NCI-H2196 (cell line): ENCODE measurements at regions not wholly inside any gene's neighbourhood (a gene's known extent, or its start where the extent isn't known, plus 50 kb on each side); places are given as distances from the start of the nearest gene placed in this dataset.
A peak's percentile ranks its signal among the peaks of the same experiment; 100 is the strongest.

Experiments
- DNase-seq: peaks from one replicate; lab custom pipeline; 2025; ENCODE audit not compliant: unreplicated experiment; lab: John Stamatoyannopoulos, UW

DNA sequence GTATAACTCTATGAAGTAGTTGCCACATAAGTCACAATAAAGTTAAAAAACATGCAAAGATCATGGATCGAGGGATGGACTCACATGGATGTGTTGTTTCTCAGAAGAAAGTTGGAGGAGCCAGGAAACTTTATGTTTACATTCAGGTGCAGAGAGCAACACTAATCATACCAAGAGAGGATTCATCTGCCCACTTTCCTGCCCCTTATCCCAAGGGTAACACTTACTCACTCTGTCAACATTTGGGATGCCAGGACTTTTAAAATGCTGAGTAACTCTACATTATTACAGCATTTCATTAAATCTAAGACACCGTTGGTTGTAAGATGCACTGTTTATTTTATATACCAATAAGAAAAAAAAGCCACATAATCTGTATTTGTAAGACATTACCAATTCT lies 170.4 kb downstream of the KCNE4 start:
- DNase-seq = no peak

DNA sequence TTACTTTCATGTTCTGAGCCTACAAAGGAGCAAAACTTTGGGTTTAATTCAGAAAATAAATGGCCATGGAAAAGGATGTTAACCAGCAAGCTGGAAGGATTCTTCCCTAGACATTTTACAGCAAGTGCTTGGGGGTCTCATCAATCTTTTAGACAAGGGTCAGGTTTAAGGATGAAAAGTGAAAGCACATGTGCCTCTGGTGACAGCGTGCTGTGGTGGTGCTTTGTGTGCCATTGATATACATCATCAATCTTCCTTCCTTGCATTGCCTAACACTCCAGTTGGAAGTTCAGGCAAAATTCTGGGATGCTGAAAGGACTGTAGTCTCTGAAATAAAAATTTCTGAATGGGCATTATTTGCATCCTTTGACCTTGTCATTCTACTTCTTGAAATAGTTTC lies 171.2 kb downstream of the KCNE4 start:
- no peak for DNase-seq

DNA sequence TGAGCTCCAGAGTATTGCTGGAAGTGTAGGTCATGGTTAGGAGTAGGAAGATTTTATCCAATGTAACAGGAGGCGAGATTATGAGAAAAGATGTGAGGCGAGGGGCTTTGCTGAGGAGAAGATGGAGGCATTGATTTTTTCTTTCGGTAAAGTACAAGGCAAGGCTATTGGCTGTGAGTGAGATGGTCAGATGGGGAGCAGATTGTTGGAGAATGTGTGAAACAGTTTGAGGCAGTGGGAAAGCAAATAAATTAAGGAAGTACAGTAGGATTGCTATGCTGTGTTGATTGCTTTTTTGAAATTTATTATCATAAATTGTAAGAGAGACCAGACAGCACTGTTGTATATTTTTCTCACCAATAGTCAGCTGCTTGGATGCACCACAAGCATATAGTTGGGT lies 173.3 kb downstream of the KCNE4 start:
- no peak for DNase-seq

DNA sequence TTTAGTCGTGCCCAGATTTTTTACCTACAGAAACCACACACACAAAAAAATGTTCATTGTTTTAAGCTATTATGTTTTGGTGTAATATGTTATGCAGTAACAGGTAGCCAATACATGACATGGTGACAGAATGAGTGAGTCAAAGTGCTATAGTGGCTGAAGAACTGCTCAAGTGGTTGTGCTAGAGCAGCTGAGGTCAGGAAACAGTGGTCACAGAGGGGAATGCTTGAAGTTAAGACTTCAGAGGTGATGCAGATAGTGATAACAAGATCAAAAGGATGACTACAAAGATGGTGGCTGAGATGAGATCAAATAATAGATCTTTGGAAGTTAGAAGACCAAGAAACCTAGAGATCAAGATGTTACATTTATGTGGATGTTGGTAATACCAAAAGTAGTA lies 174.3 kb downstream of the KCNE4 start:
- DNase-seq = no peak

DNA sequence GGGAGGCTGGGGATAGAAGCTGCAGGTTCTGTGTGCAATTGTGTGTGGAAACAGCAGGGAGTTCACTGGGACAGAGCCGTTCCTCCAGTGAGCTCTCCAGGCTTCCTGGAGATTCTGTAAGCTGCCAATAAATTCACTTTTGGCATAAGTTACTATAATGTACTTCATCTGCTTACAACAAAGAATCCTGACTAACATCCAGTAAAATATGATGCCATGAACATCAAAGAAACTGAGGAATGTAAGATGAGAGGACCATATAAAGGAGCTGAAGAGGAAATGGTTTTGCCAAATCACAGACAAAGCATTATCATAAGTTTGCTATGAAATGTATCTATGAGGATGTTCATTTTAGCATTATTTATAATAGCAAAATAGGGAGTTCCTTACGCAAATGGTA lies 175.3 kb downstream of the KCNE4 start:
- no peak for DNase-seq

DNA sequence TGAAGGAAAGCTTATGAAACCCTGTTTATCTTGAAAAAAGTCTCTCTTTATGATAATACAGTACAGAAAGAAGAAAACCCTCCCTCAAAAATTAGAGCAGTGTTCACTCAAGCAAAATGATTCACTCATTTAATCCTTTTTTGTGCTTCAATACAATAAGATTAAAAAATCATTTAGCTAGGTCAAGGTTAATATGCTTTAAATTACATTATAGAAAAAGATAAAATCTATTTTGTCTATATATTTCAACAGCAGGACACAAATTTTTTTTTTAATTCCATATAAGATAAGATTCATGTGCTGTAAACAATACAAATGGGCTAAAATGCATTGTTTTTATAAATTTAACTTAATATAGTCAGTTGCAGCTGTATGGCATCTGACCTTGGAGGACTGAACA lies 176.9 kb downstream of the KCNE4 start:
- no peak for DNase-seq

DNA sequence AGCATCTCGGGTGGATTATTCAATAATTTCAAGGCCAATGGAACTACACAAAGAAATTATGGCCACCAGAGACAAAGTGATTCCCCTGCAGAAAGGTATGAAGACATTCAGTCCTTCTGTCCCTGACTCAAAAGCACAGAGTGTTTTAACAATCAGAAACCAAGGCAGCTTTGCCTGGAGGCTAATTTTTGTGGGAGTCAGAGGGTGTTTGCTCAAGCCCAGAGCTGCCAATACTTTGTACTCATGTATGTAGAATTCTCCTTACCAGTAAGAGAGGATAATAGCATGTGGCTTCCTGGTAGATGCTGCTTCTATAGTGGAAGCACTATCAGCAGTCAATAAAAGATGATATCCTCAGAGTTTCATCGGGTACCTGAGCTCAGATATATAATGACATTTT lies 178.4 kb downstream of the KCNE4 start:
- peak; percentile 25 for DNase-seq

DNA sequence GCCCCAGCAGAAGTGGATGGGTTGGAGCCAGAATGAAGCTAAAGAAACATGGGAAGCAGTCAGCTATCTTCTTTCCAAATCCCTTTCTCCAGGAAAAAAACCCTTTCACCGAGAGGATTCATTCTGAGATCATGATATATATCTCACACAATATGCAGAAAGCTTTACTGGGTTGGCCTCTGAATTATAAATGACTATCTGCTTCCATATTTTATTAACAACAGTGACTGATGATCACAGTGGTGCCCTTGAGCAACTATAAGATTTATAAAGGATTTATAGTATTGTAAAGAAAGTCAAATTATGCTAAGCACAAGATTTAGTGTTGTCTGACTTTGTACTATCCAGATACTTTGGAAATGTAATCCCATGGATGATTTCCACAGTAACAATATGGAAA lies 180.3 kb downstream of the KCNE4 start:
- no peak for DNase-seq

DNA sequence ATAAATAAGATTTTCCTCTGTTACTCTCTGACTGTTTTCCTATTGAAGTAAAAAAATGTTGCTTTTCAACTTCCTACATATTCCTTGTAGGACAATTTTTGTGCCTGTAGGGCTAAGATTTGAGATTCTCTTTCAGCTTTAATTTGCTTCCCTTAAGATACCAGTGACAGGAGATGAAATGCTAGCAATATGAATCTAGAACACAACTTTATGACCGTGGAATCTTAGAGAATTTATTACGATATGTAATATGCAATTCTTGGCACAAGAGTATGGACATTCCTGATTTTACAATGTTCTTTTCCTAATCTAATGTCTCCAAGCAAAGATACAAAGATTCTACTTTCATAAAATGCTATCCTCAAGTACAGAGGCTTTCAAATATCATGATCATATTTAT lies 180.9 kb downstream of the KCNE4 start:
- DNase-seq = no peak

DNA sequence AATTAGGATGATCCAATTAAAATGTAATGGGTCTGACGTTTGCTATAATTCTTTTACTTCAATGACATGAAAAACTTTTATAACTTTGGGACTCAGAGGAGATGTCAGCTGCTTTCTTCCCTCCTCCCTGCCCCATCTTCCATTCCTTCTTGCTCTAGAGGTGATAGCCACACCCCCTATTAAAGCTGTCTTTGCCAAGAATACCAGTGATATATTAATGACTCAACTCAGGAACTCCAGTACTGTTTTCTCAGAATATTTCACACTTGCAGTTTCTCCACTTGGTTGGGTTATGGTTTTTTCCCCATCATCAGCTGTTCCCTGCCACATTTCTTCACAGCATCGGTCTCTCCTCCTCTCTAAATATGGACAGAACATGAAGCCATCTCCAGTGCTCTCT lies 184.0 kb downstream of the KCNE4 start:
- DNase-seq = no peak

DNA sequence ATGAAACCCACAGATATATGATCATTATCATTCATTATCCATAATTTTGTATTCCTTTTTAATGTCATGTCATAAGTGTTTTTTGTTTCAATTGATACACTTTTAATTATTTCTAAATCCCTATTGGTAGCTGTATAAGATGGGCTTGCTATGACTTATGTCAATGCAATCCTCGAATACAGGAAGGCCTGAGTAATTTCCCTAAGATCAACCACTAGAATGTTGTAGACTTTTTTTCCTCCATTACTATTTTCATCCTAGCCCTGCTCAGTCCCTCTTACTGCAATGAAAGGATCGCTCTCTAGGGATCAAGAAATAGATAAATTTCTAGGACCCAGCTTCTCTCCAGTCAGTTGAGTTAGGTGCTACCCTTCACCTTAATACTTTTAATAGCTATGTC lies 186.3 kb downstream of the KCNE4 start:
- no peak for DNase-seq

DNA sequence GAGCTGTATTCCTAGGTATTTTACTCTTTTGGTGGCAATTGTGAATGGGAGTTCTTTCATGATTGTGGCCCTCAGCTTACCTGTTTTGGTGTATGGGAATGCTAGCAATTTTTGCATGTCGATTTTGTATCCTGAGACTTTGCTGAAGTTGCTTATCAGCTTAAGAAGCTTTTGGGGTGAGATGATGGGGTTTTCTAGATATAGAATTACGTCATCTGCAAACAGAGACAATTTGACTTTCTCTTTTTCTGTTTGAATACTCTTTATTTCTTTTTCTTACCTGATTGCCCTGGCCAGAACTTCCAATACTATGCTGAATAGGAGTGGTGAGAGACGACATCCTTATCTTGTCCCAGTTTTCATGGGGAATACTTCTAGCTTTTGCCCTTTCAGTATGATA lies 191.2 kb downstream of the KCNE4 start:
- no peak for DNase-seq

DNA sequence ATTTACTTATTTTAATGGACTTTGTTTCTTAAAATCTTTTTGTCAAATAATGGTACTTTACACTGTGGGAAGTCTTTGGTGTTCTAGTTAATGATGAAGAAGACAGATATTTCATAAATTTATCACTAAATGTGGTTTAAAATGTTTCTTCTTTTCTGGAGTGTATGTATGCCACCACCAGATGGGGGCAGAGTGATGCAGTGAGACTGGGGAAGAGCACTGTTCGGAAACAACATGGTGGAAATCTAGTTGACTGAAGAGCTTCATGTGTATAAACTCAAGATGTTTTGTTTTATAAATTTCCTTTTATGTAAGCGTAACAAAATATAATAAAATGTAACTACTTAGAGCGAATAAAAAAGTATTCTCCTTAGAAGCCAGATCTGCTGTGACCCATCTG lies 195.1 kb downstream of the KCNE4 start:
- DNase-seq = no peak

DNA sequence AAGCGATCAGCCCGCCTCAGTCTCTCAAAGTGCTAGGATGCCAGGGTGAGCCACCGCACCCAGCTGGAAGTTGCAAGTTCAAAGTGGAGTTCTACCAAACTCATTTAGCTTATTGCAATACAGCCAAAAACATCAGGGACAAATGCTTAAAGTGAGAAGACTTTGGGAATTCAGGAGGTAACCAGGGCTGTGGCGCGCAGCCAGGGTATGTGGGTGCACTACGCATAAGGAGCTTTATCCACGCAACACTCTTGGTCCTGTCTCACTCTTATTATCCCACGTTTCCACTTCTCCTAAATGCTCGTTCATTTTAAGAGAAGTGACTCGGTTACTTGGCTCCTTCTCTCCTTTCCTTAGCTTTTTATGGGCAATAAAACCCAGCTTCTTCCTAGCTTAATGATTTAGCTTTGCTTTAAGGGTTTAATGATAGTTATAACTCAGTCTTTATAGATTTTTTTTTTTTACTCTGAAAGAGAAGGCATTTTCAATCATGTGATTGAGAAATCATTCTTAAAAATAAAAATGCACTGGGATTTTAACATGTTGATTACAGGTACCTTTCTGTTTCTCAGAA lies 199.8 kb downstream of the KCNE4 start:
- DNase-seq = no peak

DNA sequence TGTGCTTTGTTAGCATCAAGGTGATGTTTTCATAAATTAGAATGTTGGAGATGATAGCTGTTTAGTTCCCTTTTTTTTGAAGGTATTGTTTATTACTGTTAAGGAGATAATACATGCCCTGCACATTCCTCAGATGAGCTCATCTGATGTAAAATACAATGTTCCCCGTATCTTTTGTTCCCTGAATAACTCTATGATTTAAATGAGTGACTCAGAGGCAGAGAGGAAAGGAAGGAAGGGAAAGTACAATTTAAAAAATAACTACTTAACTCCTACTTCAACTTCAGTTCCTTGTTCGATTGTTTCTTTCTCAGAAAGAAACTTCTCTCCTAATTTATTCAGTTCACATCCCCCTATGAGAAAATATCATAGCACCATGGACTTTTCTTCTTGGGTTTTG lies 208.7 kb downstream of the KCNE4 start:
- no peak for DNase-seq

DNA sequence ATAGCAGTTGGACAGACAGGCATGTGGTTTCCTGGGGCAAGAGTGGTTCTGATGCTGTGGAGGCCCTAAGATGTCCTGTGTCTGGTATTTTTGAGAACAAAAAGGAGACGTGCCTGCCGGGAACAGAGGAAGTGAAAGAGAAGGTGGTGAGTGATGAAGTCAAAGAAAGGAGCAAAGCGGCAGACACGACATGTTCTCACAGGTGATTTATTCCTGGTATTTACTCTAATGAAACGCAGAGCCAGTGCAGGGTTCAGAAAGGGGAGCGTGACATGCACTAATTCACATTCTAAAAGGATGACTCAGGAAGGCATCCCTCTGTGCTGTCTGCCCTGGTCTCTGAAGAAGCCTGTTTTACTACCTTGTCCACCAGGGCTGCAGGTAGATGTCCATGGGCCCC lies 211.0 kb downstream of the KCNE4 start:
- no peak for DNase-seq

DNA sequence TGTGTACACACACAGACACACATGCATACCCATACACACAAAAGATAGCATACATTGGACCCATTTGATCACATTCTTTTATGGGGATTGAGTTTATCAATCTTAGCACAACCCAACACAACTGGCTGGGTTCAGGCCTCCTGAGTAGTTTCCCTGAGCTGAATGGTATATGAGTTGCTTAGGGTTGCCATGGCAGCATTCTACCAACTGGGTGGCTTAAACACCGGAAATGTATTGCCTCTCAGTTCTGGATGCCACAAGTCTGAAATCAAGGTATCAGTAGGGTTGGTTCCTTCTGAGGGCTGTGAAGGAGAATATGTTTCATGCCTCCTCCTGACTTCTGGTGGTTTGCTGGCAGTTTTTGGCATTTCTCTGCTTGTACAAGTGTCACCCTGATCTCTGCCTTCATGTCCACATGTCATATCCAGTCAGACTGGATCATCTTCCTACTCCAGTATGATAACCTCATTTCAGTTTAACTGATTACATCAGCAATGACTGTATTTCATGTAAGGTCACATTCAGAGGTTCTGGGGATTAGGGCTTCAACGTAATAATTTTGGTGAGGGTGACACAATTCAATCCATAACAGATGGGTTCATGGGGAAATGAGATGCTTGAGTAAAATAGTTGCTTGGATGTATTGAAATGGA lies 212.7 kb downstream of the KCNE4 start:
- DNase-seq = no peak

DNA sequence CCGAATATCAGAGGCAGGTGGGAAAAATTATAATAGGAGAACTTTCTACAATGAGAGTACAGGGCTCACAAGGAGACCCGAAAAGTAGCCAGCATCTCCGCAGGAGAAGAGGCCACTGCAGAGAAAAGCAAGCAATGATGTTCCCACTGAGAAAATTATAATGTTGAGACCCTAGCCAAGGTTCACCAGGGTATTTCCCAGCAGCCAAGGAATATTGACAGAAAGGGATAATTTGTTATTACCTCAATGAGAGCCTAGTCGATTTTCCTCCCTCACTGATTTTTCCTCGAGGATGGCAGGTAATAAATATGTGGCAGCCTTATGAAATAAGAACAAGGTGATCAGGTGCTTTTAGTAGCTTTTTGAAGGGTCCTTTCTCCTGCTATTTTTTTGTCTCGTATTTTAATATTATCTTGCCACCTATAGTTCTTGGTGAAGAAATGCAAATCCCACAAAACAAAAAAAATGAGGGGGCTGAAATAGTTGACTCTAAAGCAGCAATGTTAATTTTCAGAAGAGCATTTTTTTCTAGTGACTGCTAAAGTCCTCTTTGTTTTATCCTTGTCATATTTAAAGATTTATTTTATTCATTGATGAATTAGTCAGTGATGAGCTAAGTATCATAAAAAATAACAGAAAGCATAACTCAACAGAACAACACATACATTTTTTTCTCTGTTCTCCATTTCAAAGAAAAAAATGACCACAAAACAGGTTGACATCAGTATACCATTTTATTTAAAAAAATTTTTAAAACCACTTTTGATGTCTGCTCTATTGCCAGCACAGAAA lies 215.4 kb downstream of the KCNE4 start:
- no peak for DNase-seq

DNA sequence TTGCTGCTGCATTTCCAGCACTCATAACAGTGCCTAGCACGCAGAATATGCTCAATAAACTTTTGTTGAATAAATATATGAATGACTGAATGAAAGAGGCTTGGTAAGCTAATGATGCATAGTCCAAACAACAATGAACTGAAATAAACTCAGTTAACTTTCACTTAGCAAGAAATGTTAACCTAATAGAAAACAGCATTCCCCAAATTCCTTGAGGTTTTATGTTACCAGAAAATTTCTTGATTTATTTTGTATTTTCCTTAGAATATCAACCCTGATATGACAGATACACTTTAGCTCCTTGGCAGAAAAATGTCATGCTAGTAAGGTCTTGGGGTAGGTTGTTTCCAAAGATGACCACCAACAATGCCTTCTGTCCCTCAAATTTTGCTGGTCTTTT lies 217.4 kb downstream of the KCNE4 start:
- DNase-seq = no peak

DNA sequence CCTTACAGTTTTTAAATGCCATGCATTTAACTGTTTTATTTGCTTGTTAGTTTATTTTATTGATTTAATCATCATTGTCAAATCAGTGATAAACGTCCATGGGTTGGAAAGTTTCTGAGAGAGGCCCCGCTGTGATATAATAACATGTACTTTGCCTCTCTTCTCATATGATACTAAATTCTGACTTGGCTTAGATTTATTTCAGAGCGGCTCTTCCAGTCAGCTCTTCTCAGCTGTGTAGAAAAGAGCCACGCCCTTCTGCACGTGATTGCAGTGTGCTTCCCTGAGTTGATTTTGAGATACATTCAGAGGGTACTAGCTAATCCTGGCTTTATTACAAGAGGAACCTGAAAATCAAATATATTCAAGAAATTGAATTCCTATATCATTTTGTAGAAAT lies 218.6 kb downstream of the KCNE4 start:
- no peak for DNase-seq

DNA sequence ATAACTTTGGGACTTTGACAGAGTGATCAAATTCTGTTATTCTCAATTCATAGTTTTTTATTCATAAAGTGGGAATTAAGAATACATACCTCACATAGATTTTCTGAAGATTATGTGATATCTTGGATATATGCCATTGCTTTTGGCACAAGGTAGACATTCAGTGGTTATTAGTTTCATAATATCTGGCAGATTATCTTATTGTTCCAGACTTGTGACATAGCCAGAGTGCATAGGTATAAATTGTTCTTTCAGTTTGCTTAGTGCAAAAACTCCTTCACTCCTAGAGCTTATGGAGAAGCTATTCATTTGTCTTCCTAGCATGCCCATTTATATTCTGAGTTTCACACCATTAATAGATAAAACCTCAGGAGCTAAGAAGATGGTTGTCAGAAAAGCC lies 222.0 kb downstream of the KCNE4 start:
- no peak for DNase-seq

DNA sequence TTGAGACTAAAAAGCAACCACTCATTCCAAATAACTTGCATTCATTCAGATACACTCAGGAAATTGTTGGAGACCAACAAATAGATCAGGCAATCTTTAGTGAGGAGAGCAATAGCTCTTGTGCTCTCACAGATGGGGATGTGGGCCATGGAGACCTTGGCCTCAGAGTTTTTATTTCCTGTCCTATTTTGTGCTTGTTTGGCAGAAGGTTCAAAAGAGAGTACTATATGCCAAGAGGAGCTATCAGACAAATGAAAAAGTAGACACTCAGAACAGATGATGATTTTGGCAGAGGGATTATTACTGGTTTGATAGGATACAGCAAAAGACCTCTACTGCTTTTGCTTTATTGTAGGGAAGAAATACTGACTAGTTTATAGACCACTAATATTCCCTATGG lies 230.2 kb downstream of the KCNE4 start:
- DNase-seq = no peak

DNA sequence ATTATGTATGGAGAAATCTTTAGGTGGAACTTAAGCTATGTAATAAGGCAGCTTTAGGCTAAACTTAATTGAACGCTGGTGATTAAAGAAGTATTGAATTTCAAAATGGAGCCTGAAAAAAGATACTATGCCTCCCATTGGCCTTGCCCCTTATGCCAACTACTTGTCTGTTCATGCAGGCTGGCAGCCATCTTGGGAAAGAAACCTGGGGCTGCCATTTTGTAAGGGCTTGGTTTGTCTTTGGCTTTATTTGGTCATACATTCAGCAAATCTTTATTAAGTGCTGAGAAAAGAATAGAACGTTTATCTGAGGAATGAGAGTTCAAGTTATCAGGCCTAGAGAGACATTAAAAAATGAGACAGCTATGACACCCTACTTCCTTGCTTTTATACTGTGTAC lies 231.3 kb downstream of the KCNE4 start:
- no peak for DNase-seq
